IMR-90 (cell line): ENCODE measurements at regions not wholly inside any gene's neighbourhood (a gene's known extent, or its start where the extent isn't known, plus 50 kb on each side); places are given as distances from the start of the nearest gene placed in this dataset.

ENCODE experiments used
- BHLHE40 ChIP-seq: fragments of 150-350 bp; IDR thresholded peaks from 2 replicates; pipeline ENCODE4 v1.6.1; 2016; ENCODE audit warnings: mild to moderate bottlenecking, low read depth, low read length
- CEBPB ChIP-seq: IDR thresholded peaks from 2 replicates; pipeline ENCODE4 v1.6.1; 2012; ENCODE audit warnings: low read depth, low read length, improper control_type of control experiment
- CHD1 ChIP-seq: IDR thresholded peaks from 2 replicates; pipeline ENCODE4 v1.6.1; 2012; ENCODE audit warnings: low read depth, low read length, improper control_type of control experiment
- CTCF ChIP-seq: conservative IDR thresholded peaks from 2 replicates; pipeline ENCODE4 v1.5.1; 2012; ENCODE audit warnings: mild to moderate bottlenecking, low read depth, low read length, improper control_type of control experiment
- FOS ChIP-seq: fragments of 150-350 bp; IDR thresholded peaks from 2 replicates; pipeline ENCODE4 v1.6.1; 2016; ENCODE audit warnings: low read depth, low read length
- MAFK ChIP-seq: IDR thresholded peaks from 2 replicates; pipeline ENCODE4 v1.6.1; 2012; ENCODE audit warnings: low read depth, low read length, improper control_type of control experiment
- MAZ ChIP-seq: IDR thresholded peaks from 2 replicates; pipeline ENCODE4 v1.6.1; 2012; ENCODE audit warnings: low read depth, mild to moderate bottlenecking, low read length, improper control_type of control experiment, moderate library complexity, borderline replicate concordance
- MXI1 ChIP-seq: IDR thresholded peaks from 2 replicates; pipeline ENCODE4 v1.6.1; 2012; ENCODE audit warnings: low read depth, mild to moderate bottlenecking, low read length, moderate library complexity, borderline replicate concordance
- POLR2A ChIP-seq: IDR thresholded peaks from 2 replicates; pipeline ENCODE4 v1.6.1; 2012; ENCODE audit warnings: mild to moderate bottlenecking, low read depth, low read length
- RAD21 ChIP-seq: IDR thresholded peaks from 2 replicates; pipeline ENCODE4 v1.6.1; 2012; ENCODE audit warnings: low read length, improper control_type of control experiment
- RCOR1 ChIP-seq: IDR thresholded peaks from 2 replicates; pipeline ENCODE4 v1.6.1; 2012; ENCODE audit warnings: mild to moderate bottlenecking, low read length, improper control_type of control experiment; ENCODE audit not compliant: insufficient replicate concordance
- RFX5 ChIP-seq: IDR thresholded peaks from 2 replicates; pipeline ENCODE4 v1.8.0; 2012; ENCODE audit warnings: low read depth, mild to moderate bottlenecking, low read length, moderate library complexity
- SMC3 ChIP-seq: fragments of 150-350 bp; IDR thresholded peaks from 2 replicates; pipeline ENCODE4 v1.6.1; 2016; ENCODE audit warnings: low read depth, mild to moderate bottlenecking, antibody characterized with exemption, low read length, moderate library complexity
- TF ChIP-seq, protein P1 (sequence below): fragments of 150-350 bp; IDR thresholded peaks from 2 replicates; pipeline ENCODE4 v1.6.1; 2016; ENCODE audit warnings: low read depth, mild to moderate bottlenecking, low read length, moderate library complexity, borderline replicate concordance

GRCh38 chr7:41882256-41882655 lies 179.4 kb upstream of the INHBA start:
- TF ChIP-seq CEBPB (no peak), POLR2A (no peak), RAD21 (no peak), RCOR1 (no peak), BHLHE40 (no peak), CTCF (no peak), RFX5 (no peak), CHD1 (no peak), MXI1 (no peak), FOS (no peak), SMC3 (no peak), MAZ (no peak), MAFK (no peak)
- TF ChIP-seq, protein P1, sequence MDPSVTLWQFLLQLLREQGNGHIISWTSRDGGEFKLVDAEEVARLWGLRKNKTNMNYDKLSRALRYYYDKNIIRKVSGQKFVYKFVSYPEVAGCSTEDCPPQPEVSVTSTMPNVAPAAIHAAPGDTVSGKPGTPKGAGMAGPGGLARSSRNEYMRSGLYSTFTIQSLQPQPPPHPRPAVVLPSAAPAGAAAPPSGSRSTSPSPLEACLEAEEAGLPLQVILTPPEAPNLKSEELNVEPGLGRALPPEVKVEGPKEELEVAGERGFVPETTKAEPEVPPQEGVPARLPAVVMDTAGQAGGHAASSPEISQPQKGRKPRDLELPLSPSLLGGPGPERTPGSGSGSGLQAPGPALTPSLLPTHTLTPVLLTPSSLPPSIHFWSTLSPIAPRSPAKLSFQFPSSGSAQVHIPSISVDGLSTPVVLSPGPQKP: no peak
